ENCODE measurements at regions not wholly inside any gene's neighbourhood (a gene's known extent, or its start where the extent isn't known, plus 50 kb on each side); places are given as distances from the start of the nearest gene placed in this dataset.

DNA sequence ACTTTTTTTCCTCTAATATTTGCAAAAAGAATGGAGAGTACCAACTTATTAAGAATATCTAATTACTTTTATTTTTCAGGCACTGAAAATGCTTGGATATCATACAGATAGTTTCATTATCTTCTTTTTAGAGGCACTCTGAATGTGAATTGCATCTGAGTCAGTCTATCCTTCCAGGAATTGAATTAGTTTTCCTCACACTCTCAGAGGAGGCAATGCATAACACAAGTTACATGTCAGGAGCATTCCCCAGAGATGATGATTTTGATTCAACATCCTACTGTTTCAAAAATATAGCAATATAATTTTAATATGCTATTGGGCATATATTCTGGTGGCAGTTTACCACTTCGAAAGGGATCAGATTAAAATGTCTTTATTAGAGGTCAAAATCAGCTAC, 1315.4 kb downstream of the PCDH9 start:
- H4K20me1 ChIP-seq (ENCODE audit: insufficient read depth, low read length) = no peaks in the 10 kb centered on the region
- H3K9me3 ChIP-seq (ENCODE audit: insufficient read depth, low read length) = no peaks in the 10 kb centered on the region
- peaks cover 7% of the 10 kb centered on the region; the same call in 1 of the 2 replicates for H3K4me1 ChIP-seq (ENCODE audit: low read length)
- H3K27me3 ChIP-seq (ENCODE audit: low read depth, low read length) = no peaks in the 10 kb centered on the region
- H3K79me2 ChIP-seq (ENCODE audit: low read length) = no peaks in the 10 kb centered on the region
- H3K36me3 ChIP-seq (replicated peaks; ENCODE audit: low read depth, low read length) = no peaks in the 10 kb centered on the region
- TF ChIP-seq, protein P1, sequence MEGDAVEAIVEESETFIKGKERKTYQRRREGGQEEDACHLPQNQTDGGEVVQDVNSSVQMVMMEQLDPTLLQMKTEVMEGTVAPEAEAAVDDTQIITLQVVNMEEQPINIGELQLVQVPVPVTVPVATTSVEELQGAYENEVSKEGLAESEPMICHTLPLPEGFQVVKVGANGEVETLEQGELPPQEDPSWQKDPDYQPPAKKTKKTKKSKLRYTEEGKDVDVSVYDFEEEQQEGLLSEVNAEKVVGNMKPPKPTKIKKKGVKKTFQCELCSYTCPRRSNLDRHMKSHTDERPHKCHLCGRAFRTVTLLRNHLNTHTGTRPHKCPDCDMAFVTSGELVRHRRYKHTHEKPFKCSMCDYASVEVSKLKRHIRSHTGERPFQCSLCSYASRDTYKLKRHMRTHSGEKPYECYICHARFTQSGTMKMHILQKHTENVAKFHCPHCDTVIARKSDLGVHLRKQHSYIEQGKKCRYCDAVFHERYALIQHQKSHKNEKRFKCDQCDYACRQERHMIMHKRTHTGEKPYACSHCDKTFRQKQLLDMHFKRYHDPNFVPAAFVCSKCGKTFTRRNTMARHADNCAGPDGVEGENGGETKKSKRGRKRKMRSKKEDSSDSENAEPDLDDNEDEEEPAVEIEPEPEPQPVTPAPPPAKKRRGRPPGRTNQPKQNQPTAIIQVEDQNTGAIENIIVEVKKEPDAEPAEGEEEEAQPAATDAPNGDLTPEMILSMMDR (IDR thresholded peaks at IDR 0.05; ENCODE audit: low read depth, low read length) = no peak
- no peak for TF ChIP-seq EZH2phosphoT487 (IDR thresholded peaks at IDR 0.05; ENCODE audit: low read depth)
- no peak overlapping the region for H3K9ac ChIP-seq (ENCODE audit: low read length)
- H3K27ac ChIP-seq (ENCODE audit: low read length) = no peak overlapping the region
- no peak overlapping the region for H3K4me2 ChIP-seq (ENCODE audit: low read length)
- no peak overlapping the region for H3K4me3 ChIP-seq (ENCODE audit: low read length)
- H2AFZ ChIP-seq (ENCODE audit: low read depth, low read length) = no peak overlapping the region

DNA sequence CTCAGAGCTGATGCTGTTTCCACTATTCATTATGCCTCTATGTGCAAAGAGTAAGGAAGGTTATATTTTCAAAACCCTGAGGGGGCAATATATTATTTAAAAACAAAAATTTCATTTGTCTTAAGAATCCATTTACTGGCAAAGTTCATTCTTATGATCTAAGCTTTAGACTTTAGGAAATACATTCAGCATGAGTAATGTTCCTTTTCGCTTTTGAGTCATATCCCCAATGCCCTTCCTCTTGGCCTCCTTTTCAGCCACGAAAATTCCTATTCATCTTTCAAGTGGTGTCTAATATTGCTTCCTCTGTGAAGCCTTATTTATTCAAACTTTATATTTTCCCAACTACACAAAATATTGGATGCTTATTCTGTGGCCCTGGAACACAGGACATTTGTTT, 1317.0 kb downstream of the PCDH9 start:
- no peak overlapping the region for H3K4me3 ChIP-seq (ENCODE audit: low read length)
- peaks cover 3% of the 10 kb centered on the region for H3K36me3 ChIP-seq (replicated peaks; ENCODE audit: low read depth, low read length)
- TF ChIP-seq EZH2phosphoT487 (IDR thresholded peaks at IDR 0.05; ENCODE audit: low read depth) = no peak
- TF ChIP-seq, protein P1 (IDR thresholded peaks at IDR 0.05; ENCODE audit: low read depth, low read length) = no peak
- no peak overlapping the region for H3K4me2 ChIP-seq (ENCODE audit: low read length)
- no peak overlapping the region for H2AFZ ChIP-seq (ENCODE audit: low read depth, low read length)
- no peaks in the 10 kb centered on the region for H3K27me3 ChIP-seq (ENCODE audit: low read depth, low read length)
- H3K9me3 ChIP-seq (ENCODE audit: insufficient read depth, low read length) = no peaks in the 10 kb centered on the region; the same call in 1 of the 2 replicates
- no peak overlapping the region for H3K9ac ChIP-seq (ENCODE audit: low read length)
- H3K79me2 ChIP-seq (ENCODE audit: low read length) = no peaks in the 10 kb centered on the region
- no peaks in the 10 kb centered on the region for H4K20me1 ChIP-seq (ENCODE audit: insufficient read depth, low read length)
- no peak overlapping the region for H3K27ac ChIP-seq (ENCODE audit: low read length)
- peaks cover 7% of the 10 kb centered on the region; the same call in 1 of the 2 replicates for H3K4me1 ChIP-seq (ENCODE audit: low read length)

DNA sequence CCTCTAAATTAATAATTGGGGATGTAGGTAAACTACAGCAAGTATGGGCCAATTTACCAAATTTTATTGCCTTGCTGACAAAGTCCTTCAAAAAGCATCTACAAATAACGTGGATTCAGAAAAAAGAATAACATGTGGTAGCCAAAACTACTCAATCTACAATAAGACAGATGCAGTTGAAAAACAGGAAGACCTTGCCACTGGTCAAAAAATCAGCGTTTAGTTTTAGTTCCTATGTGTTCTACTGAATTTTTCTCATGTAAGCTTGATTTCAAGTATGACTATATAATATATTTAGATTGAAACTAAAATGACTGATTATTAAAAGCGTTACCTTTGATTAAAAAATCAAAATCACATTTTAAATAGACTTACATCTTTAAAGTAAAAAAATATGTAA, 1317.6 kb downstream of the PCDH9 start:
- Histone ChIP-seq H2AFZ (ENCODE audit: low read depth, low read length) (no peak overlapping the region), H3K4me2 (ENCODE audit: low read length) (no peak overlapping the region), H3K4me3 (ENCODE audit: low read length) (no peak overlapping the region), H3K36me3 (replicated peaks; ENCODE audit: low read depth, low read length) (peaks cover 4% of the 10 kb centered on the region), H4K20me1 (ENCODE audit: insufficient read depth, low read length) (no peaks in the 10 kb centered on the region), H3K9ac (ENCODE audit: low read length) (no peak overlapping the region), H3K27me3 (ENCODE audit: low read depth, low read length) (no peaks in the 10 kb centered on the region), H3K9me3 (ENCODE audit: insufficient read depth, low read length) (no peaks in the 10 kb centered on the region; the same call in 1 of the 2 replicates), H3K27ac (ENCODE audit: low read length) (no peak overlapping the region), H3K79me2 (ENCODE audit: low read length) (no peaks in the 10 kb centered on the region), H3K4me1 (ENCODE audit: low read length) (peaks cover 7% of the 10 kb centered on the region; the same call in 1 of the 2 replicates)
- no peak for TF ChIP-seq EZH2phosphoT487 (IDR thresholded peaks at IDR 0.05; ENCODE audit: low read depth)
- TF ChIP-seq, protein P1 (IDR thresholded peaks at IDR 0.05; ENCODE audit: low read depth, low read length) = no peak

DNA sequence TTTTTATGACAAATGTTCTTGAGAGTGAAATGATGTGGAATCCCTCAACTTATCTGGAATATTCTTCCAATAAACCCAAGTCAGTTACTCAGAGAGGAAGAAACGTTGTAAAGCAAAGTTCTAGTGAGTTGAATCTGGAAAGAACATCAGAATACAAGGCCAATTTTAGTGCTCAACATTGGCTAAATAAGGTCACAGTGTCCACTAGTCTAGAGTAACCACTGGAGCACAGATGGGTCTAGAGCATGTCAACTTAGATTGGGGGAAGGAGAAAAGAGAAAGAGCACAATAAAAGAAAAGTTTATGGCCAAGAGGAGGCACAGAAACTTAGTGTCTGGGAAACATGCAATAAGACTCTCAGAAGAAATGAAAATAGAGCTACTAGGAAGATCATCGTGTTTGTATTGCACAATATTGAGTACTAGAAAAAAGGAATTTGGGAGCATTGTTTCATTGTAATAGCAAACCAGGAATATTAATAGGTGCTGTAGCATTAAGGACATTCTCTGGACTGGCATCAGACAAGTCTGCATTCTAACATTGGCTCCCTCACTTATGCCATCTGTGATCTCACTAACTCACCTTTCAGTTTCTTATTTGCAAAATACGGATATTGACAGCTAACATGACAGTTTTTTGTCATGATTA, 1318.5 kb downstream of the PCDH9 start:
- Histone ChIP-seq H2AFZ (ENCODE audit: low read depth, low read length) (no peak overlapping the region), H3K4me3 (ENCODE audit: low read length) (no peak overlapping the region), H4K20me1 (ENCODE audit: insufficient read depth, low read length) (no peaks in the 10 kb centered on the region), H3K27ac (ENCODE audit: low read length) (no peak overlapping the region), H3K4me2 (ENCODE audit: low read length) (no peak overlapping the region), H3K79me2 (ENCODE audit: low read length) (no peaks in the 10 kb centered on the region), H3K36me3 (replicated peaks; ENCODE audit: low read depth, low read length) (peaks cover 4% of the 10 kb centered on the region), H3K27me3 (ENCODE audit: low read depth, low read length) (no peaks in the 10 kb centered on the region), H3K9me3 (ENCODE audit: insufficient read depth, low read length) (no peaks in the 10 kb centered on the region; the same call in 1 of the 2 replicates), H3K9ac (ENCODE audit: low read length) (no peak overlapping the region), H3K4me1 (ENCODE audit: low read length) (peaks cover 7% of the 10 kb centered on the region; the same call in 1 of the 2 replicates)
- TF ChIP-seq, protein P1 (IDR thresholded peaks at IDR 0.05; ENCODE audit: low read depth, low read length) = no peak
- no peak for TF ChIP-seq EZH2phosphoT487 (IDR thresholded peaks at IDR 0.05; ENCODE audit: low read depth)
